HG02759 (cell line): ENCODE measurements at regions not wholly inside any gene's neighbourhood (a gene's known extent, or its start where the extent isn't known, plus 50 kb on each side); places are given as distances from the start of the nearest gene placed in this dataset.
"Not testable (repeated sequence)": the region's sequence is repeated elsewhere in the genome, so short reads cannot be mapped to it uniquely, and the experiment has no call there.

Experiments used
- ATAC-seq: cut with Tn5 transposase; IDR thresholded peaks from one replicate; pipeline ENCODE4 v1.9.1; 2021; ENCODE audit warnings: mild to moderate bottlenecking, moderate library complexity; ENCODE audit not compliant: unreplicated experiment

- not testable (repeated sequence) for ATAC-seq
Measured at GRCh38 chr2:89286448-89287080, 595.1 kb downstream of the RPIA start.

GRCh38 chr2:89287084-89287483 is 595.6 kb downstream of the RPIA start:
- not testable (repeated sequence) for ATAC-seq

GRCh38 chr2:89291717-89292298 is 600.3 kb downstream of the RPIA start:
- ATAC-seq, result not testable (repeated sequence)

GRCh38 chr2:89293399-89293798 is 601.9 kb downstream of the RPIA start:
- not testable (repeated sequence) for ATAC-seq

GRCh38 chr2:89294335-89294734 is 602.9 kb downstream of the RPIA start:
- not testable (repeated sequence) for ATAC-seq

- ATAC-seq, result not testable (repeated sequence)
Measured at GRCh38 chr2:89296820-89297398, 605.4 kb downstream of the RPIA start.

- peak; percentile 73 for ATAC-seq
Measured at GRCh38 chr2:89299196-89299595, 607.7 kb downstream of the RPIA start.

GRCh38 chr2:89305623-89306022 is 614.1 kb downstream of the RPIA start:
- not testable (repeated sequence) for ATAC-seq

- ATAC-seq, result not testable (repeated sequence)
Measured at GRCh38 chr2:89306869-89307637, 615.6 kb downstream of the RPIA start.

GRCh38 chr2:89318990-89319389 is 627.5 kb downstream of the RPIA start:
- not testable (repeated sequence) for ATAC-seq

- not testable (repeated sequence) for ATAC-seq
Measured at GRCh38 chr2:89325894-89326293, 634.4 kb downstream of the RPIA start.

- not testable (repeated sequence) for ATAC-seq
Measured at GRCh38 chr2:89326455-89326854, 635.0 kb downstream of the RPIA start.

- not testable (repeated sequence) for ATAC-seq
Measured at GRCh38 chr2:89328790-89329189, 637.3 kb downstream of the RPIA start.
